ENCODE measurements at regions not wholly inside any gene's neighbourhood (a gene's known extent, or its start where the extent isn't known, plus 50 kb on each side); places are given as distances from the start of the nearest gene placed in this dataset.
"Not testable (repeated sequence)": the region's sequence is repeated elsewhere in the genome, so short reads cannot be mapped to it uniquely, and the experiment has no call there.

- TF ChIP-seq CTCF (IDR thresholded peaks at IDR 0.05; ENCODE audit: low read depth, low read length, missing control alignments): no peak
- no peak overlapping the region for H3K4me3 ChIP-seq (ENCODE audit: low read depth, low read length)
- no peak for DNase-seq (ENCODE audit: low read depth)
These were observed 337.0 kb downstream of the THBS2 start for GRCh38 chr6:168916576-168917211.

GRCh38 chr6:168915855-168916254 lies 337.8 kb downstream of the THBS2 start:
- no peak for TF ChIP-seq CTCF (IDR thresholded peaks at IDR 0.05; ENCODE audit: low read depth, low read length, missing control alignments)
- no peak overlapping the region for H3K4me3 ChIP-seq (ENCODE audit: low read depth, low read length)
- DNase-seq (ENCODE audit: low read depth): no peak

GRCh38 chr6:168915242-168915641 lies 338.4 kb downstream of the THBS2 start:
- no peak overlapping the region for H3K4me3 ChIP-seq (ENCODE audit: low read depth, low read length)
- no peak for TF ChIP-seq CTCF (IDR thresholded peaks at IDR 0.05; ENCODE audit: low read depth, low read length, missing control alignments)
- no peak for DNase-seq (ENCODE audit: low read depth)

- no peak for TF ChIP-seq CTCF (IDR thresholded peaks at IDR 0.05; ENCODE audit: low read depth, low read length, missing control alignments)
These were observed 339.7 kb downstream of the THBS2 start for GRCh38 chr6:168913866-168914469.

GRCh38 chr6:168913231-168913865 lies 340.3 kb downstream of the THBS2 start:
- not testable (repeated sequence) for H3K4me3 ChIP-seq (ENCODE audit: low read depth, low read length); DNase-seq (ENCODE audit: low read depth)

More at GRCh38 chr6:168913866-168914469, 339.7 kb downstream of the THBS2 start:
- DNase-seq (ENCODE audit: low read depth): no peak
- no peak overlapping the region for H3K4me3 ChIP-seq (ENCODE audit: low read depth, low read length)

- no peak for TF ChIP-seq CTCF (IDR thresholded peaks at IDR 0.05; ENCODE audit: low read depth, low read length, missing control alignments)
- no peak for DNase-seq (ENCODE audit: low read depth)
- no peak overlapping the region for H3K4me3 ChIP-seq (ENCODE audit: low read depth, low read length)
These were observed 344.4 kb downstream of the THBS2 start for GRCh38 chr6:168909288-168909687.

- TF ChIP-seq CTCF (IDR thresholded peaks at IDR 0.05; ENCODE audit: low read depth, low read length, missing control alignments): no peak
- H3K4me3 ChIP-seq (ENCODE audit: low read depth, low read length): no peak overlapping the region
- no peak for DNase-seq (ENCODE audit: low read depth)
These were observed 344.8 kb downstream of the THBS2 start for GRCh38 chr6:168908887-168909286.
